ENCODE measurements at regions not wholly inside any gene's neighbourhood (a gene's known extent, or its start where the extent isn't known, plus 50 kb on each side); places are given as distances from the start of the nearest gene placed in this dataset.
A peak's percentile ranks its signal among the peaks of the same experiment; 100 is the strongest.

- Histone ChIP-seq H3K27me3 (no peaks in the 10 kb centered on the region), H3K9ac (ENCODE audit: low read depth in 2 of 2, low read length in 2 of 2) (no peak overlapping the region), H3K4me1 (no peaks in the 10 kb centered on the region), H3K36me3 (no peaks in the 10 kb centered on the region), H3K27ac (no peak overlapping the region), H3K4me3 (no peak overlapping the region), H3K9me3 (no peaks in the 10 kb centered on the region)
- intact Hi-C loops (cut with DNase I), result no loop called here
- peak; percentile 19 for DNase-seq
- no peak for TF ChIP-seq CTCF (IDR thresholded peaks at IDR 0.05)
These were observed 224.5 kb downstream of the PCDH18 start for GRCh38 chr4:137307806-137308205.

- Histone ChIP-seq H3K36me3 (no peaks in the 10 kb centered on the region), H3K27ac (no peak overlapping the region), H3K4me1 (no peaks in the 10 kb centered on the region), H3K9me3 (no peaks in the 10 kb centered on the region), H3K27me3 (no peaks in the 10 kb centered on the region), H3K9ac (ENCODE audit: low read depth in 2 of 2, low read length in 2 of 2) (no peak overlapping the region), H3K4me3 (no peak overlapping the region)
- no peak for DNase-seq
- intact Hi-C loops (cut with DNase I), result no loop called here
- no peak for TF ChIP-seq CTCF (IDR thresholded peaks at IDR 0.05)
These were observed 231.5 kb downstream of the PCDH18 start for GRCh38 chr4:137300776-137301175.

- Histone ChIP-seq H3K9ac (ENCODE audit: low read depth in 2 of 2, low read length in 2 of 2) (no peak overlapping the region), H3K36me3 (no peaks in the 10 kb centered on the region), H3K4me1 (no peaks in the 10 kb centered on the region), H3K27me3 (no peaks in the 10 kb centered on the region), H3K27ac (no peak overlapping the region), H3K4me3 (no peak overlapping the region), H3K9me3 (no peaks in the 10 kb centered on the region)
- no peak for DNase-seq
- intact Hi-C loops (cut with DNase I), result no loop called here
- no peak for TF ChIP-seq CTCF (IDR thresholded peaks at IDR 0.05)
These were observed 233.0 kb downstream of the PCDH18 start for GRCh38 chr4:137299281-137299680.

- Histone ChIP-seq H3K27ac (no peak overlapping the region), H3K27me3 (no peaks in the 10 kb centered on the region), H3K9me3 (no peaks in the 10 kb centered on the region), H3K4me1 (no peaks in the 10 kb centered on the region), H3K4me3 (no peak overlapping the region), H3K36me3 (no peaks in the 10 kb centered on the region), H3K9ac (ENCODE audit: low read depth in 2 of 2, low read length in 2 of 2) (no peak overlapping the region)
- intact Hi-C loops (cut with DNase I), result no loop called here
- no peak for TF ChIP-seq CTCF (IDR thresholded peaks at IDR 0.05)
- no peak for DNase-seq
These were observed 239.0 kb downstream of the PCDH18 start for GRCh38 chr4:137293281-137293680.

- H3K9me3 ChIP-seq, result no peaks in the 10 kb centered on the region
- no peak for DNase-seq
- no peaks in the 10 kb centered on the region for H3K27me3 ChIP-seq
- H3K36me3 ChIP-seq, result no peaks in the 10 kb centered on the region
- no peak for TF ChIP-seq CTCF (IDR thresholded peaks at IDR 0.05)
- H3K4me3 ChIP-seq, result no peak overlapping the region
- intact Hi-C loops (cut with DNase I), result no loop called here
- H3K9ac ChIP-seq (ENCODE audit: low read depth in 2 of 2, low read length in 2 of 2), result no peak overlapping the region
- no peaks in the 10 kb centered on the region for H3K4me1 ChIP-seq
- no peak overlapping the region for H3K27ac ChIP-seq
These were observed 248.6 kb downstream of the PCDH18 start for GRCh38 chr4:137283737-137284136.

GRCh38 chr4:137278431-137278830, 253.9 kb downstream of the PCDH18 start:
- Histone ChIP-seq H3K4me1 (no peaks in the 10 kb centered on the region), H3K9me3 (no peaks in the 10 kb centered on the region)
- intact Hi-C loops (cut with DNase I), result no loop called here

More at GRCh38 chr4:137278431-137278830, 253.9 kb downstream of the PCDH18 start:
- DNase-seq, result no peak
- Histone ChIP-seq H3K9ac (ENCODE audit: low read depth in 2 of 2, low read length in 2 of 2) (no peak overlapping the region), H3K36me3 (no peaks in the 10 kb centered on the region), H3K4me3 (no peak overlapping the region), H3K27ac (no peak overlapping the region), H3K27me3 (no peaks in the 10 kb centered on the region)
- TF ChIP-seq CTCF (IDR thresholded peaks at IDR 0.05), result no peak

Data from colonic mucosa (tissue), 4 donors.